HEK293 (cell line): ENCODE measurements at regions not wholly inside any gene's neighbourhood (a gene's known extent, or its start where the extent isn't known, plus 50 kb on each side); places are given as distances from the start of the nearest gene placed in this dataset.

ENCODE experiments used
- CTCF ChIP-seq: fragments of 450-650 bp; formaldehyde crosslinking; IDR thresholded peaks from 2 replicates; pipeline ENCODE4 v1.5.1; 2016; ENCODE audit warnings: missing biosample characterization, missing genetic modification characterization
- KLF9 ChIP-seq: fragments of 450-650 bp; formaldehyde crosslinking; IDR thresholded peaks from 2 replicates; pipeline ENCODE4 v1.5.1; 2016; ENCODE audit warnings: missing biosample characterization, missing genetic modification characterization, low read depth
- ZNF23 ChIP-seq: fragments of 450-650 bp; formaldehyde crosslinking; IDR thresholded peaks from 2 replicates; pipeline ENCODE4 v1.5.1; 2016; ENCODE audit warnings: missing biosample characterization, missing genetic modification characterization, borderline replicate concordance

GRCh38 chr12:81021834-81022233 lies 56.0 kb upstream of the ACSS3 start:
- TF ChIP-seq ZNF23 (tag by site-specific recombination) (no peak), CTCF (tag by site-specific recombination) (no peak), KLF9 (tag by site-specific recombination) (no peak)
